OCI-LY1 (cell line): ENCODE measurements at regions not wholly inside any gene's neighbourhood (a gene's known extent, or its start where the extent isn't known, plus 50 kb on each side); places are given as distances from the start of the nearest gene placed in this dataset.

Source experiments
- H2AFZ ChIP-seq: fragments of 200-600 bp; sonication (generic), shearing (Covaris generic); 2 replicates; pipeline ENCODE4 v1.6.0; 2014; ENCODE audit warnings: antibody characterized with exemption, mild to moderate bottlenecking, low read length
- H3F3A ChIP-seq: fragments of 200-600 bp; sonication (generic), shearing (Covaris generic); 2 replicates; pipeline ENCODE4 v1.6.0; 2014; ENCODE audit warnings: mild to moderate bottlenecking, antibody characterized with exemption, low read length, moderate library complexity; ENCODE audit not compliant: insufficient read depth
- H3K27ac ChIP-seq: fragments of 200-600 bp; sonication (generic); 2 replicates; pipeline ENCODE4 v1.5.1; 2014; ENCODE audit warnings: low read length, mixed run types, mild to moderate bottlenecking, low read depth; ENCODE audit not compliant: poor library complexity, severe bottlenecking
- H3K27me3 ChIP-seq: fragments of 200-600 bp; sonication (generic); 2 replicates; pipeline ENCODE4 v1.6.0; 2014; ENCODE audit warnings: antibody characterized with exemption, mild to moderate bottlenecking, low read length, moderate library complexity; ENCODE audit not compliant: insufficient read depth
- H3K36me3 ChIP-seq: fragments of 200-600 bp; sonication (generic); 2 replicates; pipeline ENCODE4 v1.6.1; 2014; ENCODE audit warnings: mild to moderate bottlenecking, antibody characterized with exemption, low read length, moderate library complexity, mixed read lengths; ENCODE audit not compliant: insufficient read depth
- H3K4me1 ChIP-seq: fragments of 200-600 bp; sonication (generic); 2 replicates; pipeline ENCODE4 v1.5.1; 2014; ENCODE audit warnings: mild to moderate bottlenecking, low read length, moderate library complexity; ENCODE audit not compliant: insufficient read depth, severe bottlenecking
- H3K4me2 ChIP-seq: fragments of 200-600 bp; sonication (generic), shearing (Covaris generic); 2 replicates; pipeline ENCODE4 v1.6.1; 2014; ENCODE audit warnings: low read length
- H3K4me3 ChIP-seq: fragments of 200-600 bp; sonication (generic); 2 replicates; pipeline ENCODE4 v1.5.1; 2014; ENCODE audit warnings: low read length, low read depth, mild to moderate bottlenecking, mixed read lengths; ENCODE audit not compliant: poor library complexity, severe bottlenecking
- H3K79me2 ChIP-seq: fragments of 200-600 bp; shearing (Covaris generic); 2 replicates; pipeline ENCODE4 v1.6.1; 2016; ENCODE audit warnings: mixed run types, low read length, mixed read lengths; ENCODE audit not compliant: insufficient read depth
- H3K9ac ChIP-seq: fragments of 200-600 bp; sonication (generic), shearing (Covaris generic); 2 replicates; pipeline ENCODE4 v1.6.1; 2014; ENCODE audit warnings: mild to moderate bottlenecking, low read length, mixed read lengths
- H3K9me2 ChIP-seq: fragments of 200-600 bp; sonication (generic), shearing (Covaris generic); 2 replicates; pipeline ENCODE4 v1.6.1; 2014; ENCODE audit warnings: low read depth, mild to moderate bottlenecking, low read length, mixed read lengths
- H3K9me3 ChIP-seq: fragments of 200-600 bp; shearing (Covaris generic); 2 replicates; pipeline ENCODE4 v1.6.1; 2014; ENCODE audit warnings: low read length, mixed read lengths
- H4K20me1 ChIP-seq: fragments of 200-600 bp; sonication (generic), shearing (Covaris generic); 2 replicates; pipeline ENCODE4 v1.6.0; 2016; ENCODE audit warnings: mild to moderate bottlenecking, low read length; ENCODE audit not compliant: insufficient read depth
- CTCF ChIP-seq: fragments of 200-600 bp; sonication (generic), shearing (Covaris generic); IDR thresholded peaks from 2 replicates; pipeline ENCODE4 v1.5.1; 2017; ENCODE audit warnings: mild to moderate bottlenecking, antibody characterized with exemption, low read length, moderate library complexity, mixed read lengths
- EZH2 ChIP-seq: fragments of 200-600 bp; sonication (generic), shearing (Covaris generic); IDR thresholded peaks from 2 replicates; pipeline ENCODE4 v1.8.0; 2017; ENCODE audit warnings: borderline replicate concordance, mixed run types, mild to moderate bottlenecking, antibody characterized with exemption, low read length, moderate library complexity, mixed read lengths

- no peak overlapping the region for H3K27ac ChIP-seq
- TF ChIP-seq EZH2 (no peak), CTCF (peak; percentile 56)
- H3K9ac ChIP-seq = no peak overlapping the region
- H3K9me3 ChIP-seq = 0 out of 2 replicates have a peak, but pooled peaks cover 4% of the 10 kb centered on the region
- no peaks in the 10 kb centered on the region for H3F3A ChIP-seq
- no peak overlapping the region for H3K4me3 ChIP-seq
- no peaks in the 10 kb centered on the region for H3K9me2 ChIP-seq
- no peaks in the 10 kb centered on the region for H3K79me2 ChIP-seq
- no peak overlapping the region for H2AFZ ChIP-seq
- H3K4me1 ChIP-seq = peaks cover 7% of the 10 kb centered on the region
- H3K27me3 ChIP-seq = no peaks in the 10 kb centered on the region
- H3K36me3 ChIP-seq = no peaks in the 10 kb centered on the region
- H3K4me2 ChIP-seq = no peak overlapping the region
- H4K20me1 ChIP-seq = no peaks in the 10 kb centered on the region
Observed at GRCh38 chr4:175947117-175947722, 118.4 kb upstream of the WDR17 start.

- Histone ChIP-seq H3K9me2 (no peaks in the 10 kb centered on the region), H2AFZ (no peak overlapping the region), H3K4me1 (peaks cover 19% of the 10 kb centered on the region), H3K4me2 (no peak overlapping the region), H3K4me3 (no peak overlapping the region), H3K9me3 (0 out of 2 replicates have a peak, but pooled peaks cover 4% of the 10 kb centered on the region), H3F3A (no peaks in the 10 kb centered on the region), H3K79me2 (no peaks in the 10 kb centered on the region), H4K20me1 (no peaks in the 10 kb centered on the region), H3K9ac (no peak overlapping the region), H3K27ac (no peak overlapping the region), H3K36me3 (0 out of 2 replicates have a peak, but pooled peaks cover 4% of the 10 kb centered on the region), H3K27me3 (no peaks in the 10 kb centered on the region)
- TF ChIP-seq CTCF (no peak), EZH2 (no peak)
Observed at GRCh38 chr4:175951794-175952193, 113.8 kb upstream of the WDR17 start.

- no peak overlapping the region for H3K27ac ChIP-seq
Observed at GRCh38 chr4:175953116-175953515, 112.5 kb upstream of the WDR17 start.

More at GRCh38 chr4:175953116-175953515, 112.5 kb upstream of the WDR17 start:
- Histone ChIP-seq H3K9me3 (0 out of 2 replicates have a peak, but pooled peaks cover 4% of the 10 kb centered on the region), H3K4me1 (peaks cover 16% of the 10 kb centered on the region), H3K9me2 (no peaks in the 10 kb centered on the region), H3K79me2 (no peaks in the 10 kb centered on the region), H3K4me3 (no peak overlapping the region), H3K27me3 (no peaks in the 10 kb centered on the region), H3K9ac (no peak overlapping the region), H3K4me2 (no peak overlapping the region), H4K20me1 (no peaks in the 10 kb centered on the region), H2AFZ (no peak overlapping the region), H3K36me3 (0 out of 2 replicates have a peak, but pooled peaks cover 4% of the 10 kb centered on the region), H3F3A (no peaks in the 10 kb centered on the region)
- TF ChIP-seq CTCF (no peak), EZH2 (no peak)
